ENCODE measurements at regions not wholly inside any gene's neighbourhood (a gene's known extent, or its start where the extent isn't known, plus 50 kb on each side); places are given as distances from the start of the nearest gene placed in this dataset.

DNA sequence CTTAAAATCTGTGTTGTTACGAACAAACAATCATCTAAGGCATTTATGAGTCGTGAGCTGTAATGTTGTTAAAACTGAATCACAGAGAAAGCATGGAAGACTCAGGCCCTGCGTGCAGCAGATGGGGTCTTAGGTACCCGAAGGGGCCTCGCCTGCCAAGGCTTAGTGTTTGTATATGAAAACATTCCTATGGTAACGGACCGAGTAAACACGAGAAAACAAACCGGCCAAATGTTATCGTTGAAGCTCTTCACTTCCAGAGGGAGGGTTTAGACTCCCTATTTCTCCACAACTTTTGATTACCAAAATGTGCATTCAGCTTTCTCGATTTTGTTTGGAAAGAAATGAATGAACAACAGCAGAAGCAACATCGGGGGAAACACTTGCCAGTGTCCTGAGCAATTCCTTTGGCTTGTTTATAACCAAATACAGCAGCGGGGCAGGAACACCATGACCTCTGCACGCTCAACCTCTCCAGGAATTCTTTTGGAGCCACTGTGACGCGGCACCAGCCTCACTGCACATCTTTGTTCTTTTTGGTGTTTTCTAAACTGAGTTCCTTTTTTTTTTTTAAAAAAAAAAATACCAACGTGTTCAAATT is 121.6 kb upstream of the KLF6 start:
- DNase-seq: no peak

DNA sequence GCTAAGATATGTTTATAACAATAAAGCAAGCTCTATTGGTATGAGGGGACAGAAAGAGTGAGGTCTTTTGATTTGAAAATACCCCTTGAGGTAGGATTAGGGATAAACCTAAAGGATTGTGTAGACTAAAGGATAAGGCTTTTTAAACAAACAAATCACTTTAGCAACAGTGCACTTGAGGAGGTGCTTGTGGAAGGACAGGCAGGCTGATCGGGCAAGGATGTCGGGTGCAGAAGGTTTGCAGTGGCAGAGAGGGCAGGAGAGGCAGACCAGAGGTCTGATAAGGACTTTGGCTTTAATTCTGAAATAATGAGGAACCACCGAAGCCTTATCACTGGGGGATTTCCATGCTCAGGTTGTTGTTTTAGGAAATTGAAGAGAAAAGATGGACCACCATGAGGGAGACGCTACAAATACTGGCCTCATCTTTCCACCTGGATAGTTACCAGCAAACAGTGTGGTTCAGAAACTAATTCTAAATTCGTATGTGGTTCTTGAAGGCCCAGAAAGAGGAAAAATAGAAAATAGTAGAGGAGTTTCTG is 119.5 kb upstream of the KLF6 start:
- no peak for DNase-seq

DNA sequence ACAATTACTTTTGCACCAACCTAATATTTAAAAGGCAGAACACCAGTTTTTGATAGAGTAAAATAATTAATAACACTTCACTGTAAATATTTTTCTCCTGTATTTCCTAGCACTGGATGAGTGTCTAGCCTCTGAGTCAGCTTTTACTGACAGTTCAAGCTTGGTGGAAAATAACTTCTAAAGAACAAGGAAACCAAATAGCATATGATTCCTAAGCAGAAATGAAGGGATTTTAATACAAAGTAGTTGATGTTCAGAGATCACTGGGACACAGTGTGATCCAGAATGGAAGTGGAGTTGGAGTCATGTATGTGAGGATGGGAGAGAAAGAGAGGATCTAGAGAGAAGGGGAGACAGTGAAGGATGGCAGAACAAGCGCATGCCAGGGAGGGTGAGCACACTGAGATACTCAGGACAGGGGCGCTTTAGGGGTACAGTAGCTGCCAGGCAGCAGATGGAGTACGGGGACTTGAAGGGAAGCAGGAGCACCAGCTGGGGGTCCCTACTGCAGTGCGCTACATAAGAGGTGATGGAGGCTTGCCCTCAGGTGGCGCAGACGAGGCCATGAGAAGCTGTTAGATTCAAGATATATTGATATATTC is 117.9 kb upstream of the KLF6 start:
- no peak for DNase-seq

DNA sequence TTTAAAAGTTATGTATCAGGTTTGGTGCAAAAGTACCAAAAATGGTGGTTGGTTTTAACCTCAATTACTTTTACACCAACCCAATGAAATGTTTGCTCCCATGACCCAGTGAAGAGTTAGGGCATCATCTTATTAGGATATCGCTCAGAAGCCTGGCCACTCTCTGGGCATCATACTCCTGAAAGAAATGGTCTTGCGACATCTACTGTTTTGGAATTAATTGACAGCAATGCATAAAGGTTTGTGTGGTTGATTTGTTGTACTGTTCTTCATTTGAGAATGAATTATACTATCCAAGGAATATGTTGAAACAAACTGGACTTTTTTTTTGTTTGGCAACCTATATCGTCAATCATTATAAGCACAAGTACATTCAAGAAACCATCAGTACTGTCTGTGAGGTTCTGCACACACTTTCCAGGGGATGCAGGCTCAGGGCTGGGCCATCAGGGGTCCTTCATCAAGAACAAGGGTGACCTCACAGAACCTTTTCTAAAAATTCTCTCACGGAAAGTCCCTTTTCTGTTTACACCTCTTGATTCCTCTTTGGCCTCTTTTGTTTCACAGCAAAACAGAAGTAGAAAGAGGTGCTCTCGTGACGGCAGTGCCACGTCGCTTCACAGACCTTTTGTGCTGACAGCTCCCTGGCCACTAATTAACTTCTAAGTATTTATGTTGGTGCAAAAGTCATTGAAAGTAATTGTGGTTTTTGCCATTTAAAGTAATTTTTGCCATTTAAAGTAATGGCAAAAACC is 117.2 kb upstream of the KLF6 start:
- DNase-seq: no peak

DNA sequence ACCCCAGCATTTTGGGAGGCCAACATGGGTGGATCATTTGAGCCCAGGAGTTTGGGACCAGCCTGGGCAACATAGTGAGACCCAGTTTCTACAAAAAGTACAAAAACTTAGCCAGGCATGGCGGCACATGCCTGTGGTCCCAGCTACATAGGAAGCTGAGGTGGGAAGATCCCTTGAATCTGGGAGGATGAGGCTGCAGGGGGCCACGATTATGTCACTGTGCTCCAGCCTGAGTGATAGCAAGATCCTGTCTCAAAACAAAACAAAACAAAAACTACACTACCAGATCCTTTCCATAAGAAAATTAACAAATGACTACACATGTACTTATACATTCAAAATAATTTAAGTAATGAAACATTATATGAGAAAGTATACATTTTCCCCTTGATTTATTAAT is 116.4 kb upstream of the KLF6 start:
- no peak for DNase-seq

DNA sequence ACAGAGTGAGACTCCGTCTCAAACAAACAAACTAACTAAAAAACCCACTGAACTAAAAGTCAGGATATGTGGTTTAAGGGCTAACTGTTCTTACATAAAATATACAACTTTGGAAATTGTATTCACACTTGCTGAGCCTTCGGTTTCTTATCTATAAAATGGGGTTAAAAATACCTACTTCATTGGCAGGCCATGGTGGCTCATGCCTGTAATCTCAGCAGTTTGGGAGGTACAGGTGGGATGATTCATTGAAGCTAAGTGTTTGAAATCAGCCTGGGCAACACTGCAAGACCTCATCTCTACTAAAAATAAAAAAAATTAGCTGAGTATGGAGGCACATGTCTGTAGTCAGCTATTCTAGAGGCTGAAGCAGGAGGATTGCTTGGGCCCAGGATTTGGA is 115.4 kb upstream of the KLF6 start:
- DNase-seq: no peak

DNA sequence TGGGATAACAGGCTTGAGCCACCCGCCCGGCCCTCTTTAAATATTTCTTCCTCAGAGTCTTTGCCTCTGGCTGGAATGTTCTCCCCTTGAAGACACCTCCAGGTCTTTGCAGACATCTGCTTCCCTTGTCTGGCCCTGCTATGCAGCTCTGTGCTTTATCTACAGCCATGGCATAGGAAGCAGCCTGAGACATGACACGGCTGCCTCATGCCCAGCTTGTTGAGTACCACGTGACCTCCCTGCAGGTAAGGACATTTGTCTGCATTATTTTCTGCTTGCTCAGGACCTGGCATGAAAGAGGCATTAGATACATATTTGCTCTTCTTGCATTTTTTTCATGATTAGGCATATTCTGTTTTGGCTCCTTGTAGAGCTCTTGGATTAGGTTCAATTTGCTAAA is 113.8 kb upstream of the KLF6 start:
- DNase-seq: no peak

DNA sequence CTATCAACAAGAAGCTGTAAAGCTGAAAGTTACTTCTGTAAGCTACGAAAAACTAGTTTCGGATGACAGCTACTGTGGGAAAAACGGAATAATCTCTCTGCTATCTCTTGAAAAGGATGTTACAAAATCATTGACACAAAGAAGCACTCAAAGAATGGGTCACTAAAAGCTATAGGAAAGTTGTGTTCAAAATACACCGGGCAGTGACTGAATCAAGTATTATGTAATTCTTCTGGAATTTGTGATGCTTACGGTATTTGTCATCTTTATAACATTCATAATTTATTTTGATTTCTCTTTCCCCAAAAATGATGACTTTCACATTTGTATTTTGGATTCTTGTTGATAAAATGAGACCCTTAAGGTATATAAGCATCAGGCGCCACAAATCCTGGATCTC is 112.1 kb upstream of the KLF6 start:
- no peak for DNase-seq

DNA sequence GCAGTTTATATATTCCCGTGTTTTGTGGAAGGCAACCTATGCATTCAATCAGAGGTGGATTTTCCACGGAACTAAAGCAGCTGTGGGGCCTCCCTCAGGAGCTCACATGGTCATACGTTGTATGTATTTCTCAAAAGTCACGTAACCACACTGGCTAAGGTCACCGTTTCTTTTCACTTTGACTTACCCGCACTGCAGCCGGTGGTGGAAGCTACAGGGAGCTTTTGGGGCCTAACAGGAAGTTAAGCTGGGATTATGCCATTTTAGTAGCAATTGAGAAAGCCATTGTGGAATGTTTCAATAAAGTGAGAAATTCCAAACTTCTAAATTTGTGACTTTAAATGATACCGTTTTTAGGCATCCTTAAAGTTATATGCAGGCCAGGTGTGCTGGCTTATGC is 111.2 kb upstream of the KLF6 start:
- DNase-seq: no peak

DNA sequence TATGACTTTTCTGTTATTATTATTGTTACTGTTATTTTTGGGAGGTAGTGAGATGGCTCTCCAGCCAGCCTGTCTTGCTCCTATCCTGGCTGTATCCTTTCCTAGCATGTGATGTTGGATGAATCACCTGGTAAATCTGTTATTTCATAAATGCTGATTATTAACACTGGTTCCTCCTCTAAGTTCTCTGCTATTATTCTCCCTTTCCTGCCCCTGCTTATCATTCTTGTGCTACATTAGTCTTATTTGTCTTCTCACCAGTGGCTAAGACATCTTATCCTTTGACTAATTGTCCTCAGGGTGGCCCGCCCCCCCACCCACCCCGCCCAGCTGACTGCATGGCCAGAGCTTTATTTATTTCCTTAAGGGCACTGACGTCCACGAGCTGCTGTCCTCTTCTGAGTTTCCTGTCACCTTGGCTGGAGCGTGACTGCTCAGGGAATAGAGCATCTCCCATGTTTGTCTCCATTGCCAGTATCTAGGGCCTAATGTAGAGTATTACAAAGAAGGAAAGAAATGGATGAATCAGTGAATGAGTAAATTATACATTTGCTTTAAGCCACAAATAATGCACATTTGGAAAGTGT is 110.1 kb upstream of the KLF6 start:
- no peak for DNase-seq

DNA sequence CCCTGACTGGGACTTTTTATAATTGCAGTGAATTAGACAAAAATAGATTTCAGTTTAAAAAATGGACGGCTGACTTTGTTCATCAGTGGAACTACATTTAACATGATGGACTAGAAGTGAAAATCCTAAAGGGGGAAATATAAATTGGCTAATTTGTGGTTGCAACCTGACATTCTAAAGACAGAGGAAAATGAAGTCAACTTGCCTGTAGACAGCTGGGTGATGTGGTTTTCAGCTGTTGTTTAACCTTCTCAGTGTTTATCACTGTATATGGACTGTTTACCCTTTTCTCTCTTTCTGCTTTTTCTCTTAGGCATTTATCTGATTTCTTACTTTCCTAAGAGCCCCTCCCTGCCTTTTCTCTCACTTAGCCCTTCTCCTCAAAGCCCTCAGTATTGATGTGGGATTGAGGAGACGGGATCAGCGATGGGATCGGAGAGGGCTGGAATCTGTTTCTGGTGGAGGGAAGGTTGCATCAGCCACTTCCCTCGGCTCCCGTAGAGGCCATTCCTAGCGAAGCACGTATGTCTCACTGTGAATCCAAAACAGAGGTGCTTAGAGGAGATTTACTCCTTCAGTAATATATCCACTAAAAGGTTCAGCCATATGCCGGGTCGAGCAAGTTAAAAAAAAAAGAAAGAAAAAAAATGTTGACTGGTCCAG is 109.0 kb upstream of the KLF6 start:
- no peak for DNase-seq

DNA sequence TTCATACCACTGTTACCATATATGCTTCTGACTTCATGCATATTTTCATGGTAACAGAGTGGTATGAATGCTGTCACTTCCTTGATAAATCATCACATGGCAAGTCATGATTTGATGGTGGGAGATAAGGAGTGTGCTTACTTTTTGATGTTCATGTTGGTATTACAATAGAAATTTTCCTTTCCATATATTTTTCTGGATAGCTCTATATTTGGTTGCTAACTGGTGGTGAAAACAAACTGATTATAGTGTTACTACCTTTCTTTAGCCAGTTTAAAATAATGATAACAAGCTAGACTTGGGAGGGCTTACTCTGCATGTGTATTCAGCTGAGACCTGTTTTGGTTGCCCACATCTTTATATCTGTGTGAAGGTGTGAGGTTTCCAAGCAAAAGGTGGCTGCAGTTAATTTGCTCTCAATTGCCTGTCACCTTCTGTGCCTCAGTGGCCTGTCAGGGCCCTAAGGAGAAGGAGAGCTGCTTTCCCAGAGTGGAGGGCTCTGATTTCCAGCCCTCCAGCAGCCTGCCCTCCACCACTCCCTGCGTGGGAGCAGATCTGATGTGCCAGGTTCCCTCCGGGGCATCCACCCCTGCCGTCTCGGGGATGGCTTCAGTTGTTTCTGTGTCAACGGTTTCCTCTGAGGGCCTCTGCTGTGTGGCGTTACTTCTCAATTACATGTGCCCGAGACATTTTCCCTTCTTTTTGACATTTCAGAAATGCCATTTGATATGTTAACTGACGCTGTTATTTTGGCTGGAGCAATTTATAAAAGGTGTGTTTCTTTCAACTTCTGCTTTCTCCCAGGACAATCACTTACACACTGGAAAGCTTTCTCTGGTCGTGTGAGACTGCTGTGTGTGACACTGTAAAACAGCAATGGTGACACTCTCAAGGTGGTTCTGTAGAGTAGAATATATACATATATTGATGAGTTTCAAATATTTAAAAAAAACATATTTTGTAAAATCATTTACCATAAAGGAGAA is 107.7 kb upstream of the KLF6 start:
- DNase-seq: no peak

DNA sequence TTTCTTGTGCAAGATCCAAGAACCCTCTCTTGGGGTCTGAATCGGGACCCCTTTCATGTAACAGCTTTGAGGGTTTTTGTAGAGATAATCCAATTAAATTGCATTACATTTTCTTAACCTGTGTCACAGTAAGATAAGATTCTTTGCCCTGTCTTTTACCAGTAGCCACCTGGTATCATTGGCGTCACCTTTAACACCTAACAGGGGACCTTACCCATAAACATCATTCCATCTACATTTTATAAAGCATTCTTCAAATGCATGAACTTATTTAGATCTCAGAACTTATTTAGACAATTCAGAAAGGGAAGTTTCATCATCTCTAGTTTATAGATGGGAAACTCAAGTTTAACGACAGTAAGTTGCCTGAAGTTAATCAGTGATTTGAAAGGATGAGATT is 106.4 kb upstream of the KLF6 start:
- DNase-seq: no peak

DNA sequence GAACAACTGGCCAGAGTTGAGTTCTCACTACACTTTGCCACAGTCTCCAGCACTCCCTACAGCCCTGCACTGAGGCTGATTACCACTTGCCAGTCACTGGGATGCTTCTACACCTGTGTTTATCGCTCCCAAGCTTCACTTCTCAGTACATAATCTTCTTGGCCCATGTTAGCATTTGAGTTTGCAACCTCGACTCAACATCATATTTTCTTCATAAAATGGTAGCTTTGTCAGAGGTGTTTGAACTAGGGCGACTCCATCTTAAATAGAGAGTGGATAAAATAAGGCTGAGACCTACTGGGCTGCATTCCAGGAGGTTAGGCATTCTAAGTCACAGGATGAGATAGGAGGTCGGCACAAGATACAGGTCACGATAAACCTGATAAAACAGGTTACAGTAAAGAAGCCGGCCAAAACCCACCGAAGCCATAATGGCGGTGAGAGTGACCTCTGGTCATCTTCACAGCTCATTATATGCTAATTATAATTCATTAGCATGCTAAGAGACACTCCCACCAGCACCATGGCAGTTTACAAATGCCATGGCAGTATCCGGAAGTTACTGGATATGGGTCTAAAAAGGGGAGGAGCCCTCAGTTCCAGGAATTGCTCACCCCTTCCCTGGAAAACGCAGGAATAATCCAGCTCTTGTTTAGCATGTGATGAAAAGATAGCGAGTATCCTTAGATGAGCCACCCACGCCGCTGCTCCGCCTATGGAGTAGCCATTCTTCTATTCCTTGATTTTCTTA is 105.8 kb upstream of the KLF6 start:
- DNase-seq: no peak

DNA sequence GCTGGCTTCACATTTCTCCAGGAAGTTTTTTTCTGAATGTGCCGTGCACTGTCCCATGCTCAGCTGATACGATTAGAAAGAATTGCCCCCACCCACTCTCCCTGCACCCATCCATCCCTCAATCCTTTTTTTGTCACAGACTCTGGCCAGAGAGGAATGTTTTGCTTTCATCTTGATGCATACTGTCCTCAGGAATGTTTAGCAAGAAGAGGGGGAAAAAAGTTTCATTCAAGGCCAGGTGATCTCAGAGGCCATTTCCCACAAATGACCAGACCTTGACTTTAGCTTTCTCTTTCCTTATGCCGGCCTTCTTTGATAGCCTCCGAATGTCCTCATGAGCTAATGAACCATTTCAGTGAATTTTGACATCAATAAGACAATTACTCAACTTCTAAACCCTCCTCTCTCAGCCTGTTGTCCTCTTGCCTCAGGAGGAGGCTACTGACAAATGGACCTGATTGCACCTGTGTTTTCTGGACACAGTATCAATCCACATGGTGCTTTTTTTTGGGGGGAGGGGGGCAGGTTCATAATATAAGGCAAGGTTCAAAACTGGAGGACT is 105.0 kb upstream of the KLF6 start:
- DNase-seq: no peak

DNA sequence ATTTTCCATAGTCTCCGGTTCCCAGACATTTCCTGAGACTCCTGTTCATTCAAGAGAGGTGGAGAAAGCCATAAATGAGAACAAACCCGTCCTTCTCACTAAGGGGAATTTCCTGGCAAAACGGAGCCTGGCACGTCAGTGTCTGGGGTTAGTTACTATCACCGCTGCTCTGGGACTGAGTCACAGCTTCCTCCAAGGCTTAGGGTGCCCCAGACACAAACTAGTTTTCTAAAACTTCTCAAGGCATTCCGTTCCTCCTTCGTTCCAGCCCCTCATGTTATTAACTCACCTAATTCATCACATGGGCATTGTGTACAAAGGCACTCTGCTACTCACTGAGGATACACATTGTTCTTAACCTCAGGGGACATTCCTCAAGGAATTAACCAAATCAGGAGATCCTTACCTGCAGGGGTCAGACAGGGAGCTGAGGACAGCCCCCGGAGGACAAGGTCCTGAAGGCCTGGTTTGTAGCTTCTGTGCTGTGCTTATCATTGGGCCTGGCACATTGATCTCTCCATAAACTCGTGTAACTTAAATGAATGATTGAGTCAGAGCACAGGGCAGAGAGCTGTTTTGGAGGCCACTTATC is 103.0 kb upstream of the KLF6 start:
- no peak for DNase-seq

DNA sequence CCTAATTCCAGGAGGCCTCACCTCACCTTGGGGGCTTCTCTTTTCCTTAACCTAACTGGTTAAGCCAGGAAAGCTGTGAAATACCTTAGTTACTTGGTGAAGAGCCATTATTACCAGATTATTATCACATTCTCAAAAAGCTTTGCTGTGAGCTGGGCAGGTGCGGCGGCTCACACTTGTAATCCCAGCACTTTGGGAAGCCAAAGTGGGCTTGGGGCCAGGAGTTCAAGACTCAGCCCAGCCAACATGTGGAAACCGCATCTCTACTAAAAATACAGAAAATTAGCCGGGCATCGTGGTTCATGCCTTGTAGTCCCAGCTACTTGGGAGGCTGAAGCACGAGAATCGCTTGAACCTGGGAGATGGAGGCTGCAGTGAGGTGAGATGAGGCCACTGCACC is 102.4 kb upstream of the KLF6 start:
- DNase-seq: no peak

DNA sequence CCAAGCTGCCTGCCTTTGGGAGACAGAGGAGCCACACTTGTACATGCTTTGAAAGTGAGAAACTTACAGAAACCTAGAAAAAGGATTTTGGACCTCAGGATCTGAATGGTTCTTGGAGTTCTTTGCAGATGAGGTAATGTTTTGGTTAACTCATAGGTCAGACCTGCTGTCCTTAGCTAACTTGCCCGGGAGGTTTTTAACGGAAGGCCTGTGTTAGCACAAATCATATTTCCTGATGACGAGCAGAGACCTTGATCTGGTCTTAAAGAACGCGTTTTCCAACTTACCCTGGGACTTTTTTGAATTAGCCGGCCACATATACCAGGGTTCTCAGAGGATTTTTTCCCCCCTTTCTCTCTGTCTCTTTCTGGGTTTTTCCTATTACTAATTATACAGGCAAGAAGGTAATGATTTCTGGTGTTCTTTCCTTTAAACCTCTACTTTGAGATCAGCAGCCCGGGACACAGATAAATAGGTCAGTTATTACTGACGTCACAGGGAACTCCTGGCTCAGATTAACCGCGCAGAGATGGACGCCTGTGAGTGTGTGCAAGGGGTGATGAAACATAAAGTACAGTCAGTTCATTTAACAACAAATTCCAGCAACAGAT is 101.7 kb upstream of the KLF6 start:
- DNase-seq: no peak

DNA sequence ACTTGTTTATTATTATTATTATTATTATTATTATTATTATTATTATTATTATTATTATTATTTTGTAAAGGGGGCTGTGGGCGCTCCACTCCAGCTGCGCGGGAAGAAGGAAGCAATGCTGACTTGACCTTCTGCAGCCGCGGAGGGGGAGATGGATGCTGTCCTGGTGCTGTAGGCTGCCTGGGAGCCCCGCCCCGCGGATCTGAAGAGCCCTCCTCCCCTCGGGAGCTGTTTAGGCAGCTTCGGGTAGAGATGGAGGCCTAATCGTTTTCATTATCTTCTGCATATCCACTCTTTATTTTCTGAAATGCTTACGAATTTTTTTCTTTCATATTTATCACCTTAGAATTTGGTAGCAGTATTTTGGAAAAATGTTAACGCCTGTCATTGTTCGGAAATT is 101.2 kb upstream of the KLF6 start:
- no peak for DNase-seq

DNA sequence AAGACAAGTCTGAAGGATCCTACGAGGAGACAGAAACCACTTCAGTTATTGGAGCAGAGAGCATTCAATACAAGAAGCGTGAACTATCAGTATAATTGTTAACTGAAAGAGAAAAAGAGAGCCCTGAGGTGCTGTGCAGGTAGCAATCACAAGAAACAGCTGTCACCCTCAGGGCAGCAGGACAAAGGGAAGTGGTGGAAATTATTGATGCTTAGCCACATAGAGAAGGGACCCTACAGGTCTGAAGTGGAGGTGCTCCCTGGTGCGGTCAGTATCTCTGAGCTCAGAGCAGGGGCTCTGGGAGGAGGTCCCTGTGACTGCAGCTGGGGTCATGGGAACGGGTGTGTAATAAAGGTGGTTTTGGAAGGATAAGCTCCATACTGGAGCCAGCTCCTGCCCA is 97.8 kb upstream of the KLF6 start:
- no peak for DNase-seq
